ENCODE measurements at regions not wholly inside any gene's neighbourhood (a gene's known extent, or its start where the extent isn't known, plus 50 kb on each side); places are given as distances from the start of the nearest gene placed in this dataset.
"Not testable (repeated sequence)": the region's sequence is repeated elsewhere in the genome, so short reads cannot be mapped to it uniquely, and the experiment has no call there.

DNA sequence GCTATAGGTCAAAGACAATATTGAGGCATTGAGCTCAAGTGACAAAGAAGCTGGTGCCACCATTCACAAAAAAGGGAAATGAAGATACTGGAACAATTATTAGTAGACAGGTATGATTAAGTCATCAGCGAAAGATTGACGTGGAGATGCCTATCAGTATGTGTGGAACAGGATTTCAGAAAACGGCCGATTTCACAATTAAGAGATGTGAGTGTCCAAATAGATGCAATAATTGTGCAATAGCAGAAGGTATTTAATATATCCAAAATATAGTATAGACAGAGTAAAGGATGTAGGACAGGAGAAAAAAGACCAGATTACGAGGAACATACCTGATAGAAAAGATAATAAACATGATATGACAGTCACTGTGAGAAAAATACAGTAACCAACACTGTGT is 433.1 kb downstream of the C12orf50 start:
- H3K4me3 ChIP-seq (ENCODE audit: low read depth, low read length): no peak overlapping the region

DNA sequence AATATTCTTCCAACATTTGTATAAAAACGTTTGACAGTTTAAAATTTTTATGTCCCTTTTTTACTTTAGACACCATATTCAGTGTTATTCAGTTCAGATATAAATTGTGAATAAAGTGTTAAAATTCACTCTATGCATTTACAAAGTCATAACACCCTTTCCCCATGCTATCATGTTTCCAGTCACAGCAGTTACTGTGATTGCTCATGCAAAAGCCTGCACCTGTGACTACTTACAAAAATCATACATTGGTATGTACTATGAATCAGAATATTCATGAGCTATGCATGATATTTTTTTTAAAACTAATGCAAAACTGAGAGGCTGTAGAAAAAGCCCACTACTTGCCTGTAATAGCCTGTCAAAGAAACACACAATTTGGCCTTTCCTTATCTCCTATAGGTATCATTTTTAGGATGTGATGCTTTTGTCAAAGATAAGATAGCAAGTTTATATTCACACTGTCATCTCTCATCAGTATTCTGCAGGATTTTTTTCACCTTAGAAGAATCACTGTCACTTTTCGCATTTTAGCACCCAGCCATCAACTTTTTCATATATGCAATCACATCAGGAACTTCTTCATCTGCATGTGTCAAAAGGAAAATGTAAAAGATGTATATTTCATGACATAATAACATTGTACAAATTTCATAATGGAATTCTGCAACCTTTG is 443.2 kb downstream of the C12orf50 start:
- H3K4me3 ChIP-seq (ENCODE audit: low read depth, low read length): no peak overlapping the region

DNA sequence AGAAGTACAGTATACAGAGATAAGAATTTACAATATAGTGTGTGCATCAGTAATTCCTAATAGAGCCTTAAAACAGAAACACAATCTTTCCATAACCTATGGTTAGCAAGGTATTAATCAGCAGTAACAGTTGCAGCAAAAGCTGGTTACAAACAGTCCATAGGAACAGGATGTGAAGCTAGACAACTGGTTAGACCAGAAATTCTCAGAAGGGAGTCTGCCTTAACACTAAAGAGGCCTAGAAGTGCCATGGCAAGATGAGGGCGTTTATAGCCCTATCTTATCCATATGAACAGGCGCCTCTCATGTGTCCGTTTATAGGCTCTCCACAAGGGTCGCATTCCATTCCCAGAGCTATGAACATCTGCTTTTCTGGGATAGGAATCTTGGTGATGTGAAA is 450.1 kb downstream of the C12orf50 start:
- not testable (repeated sequence) for H3K4me3 ChIP-seq (ENCODE audit: low read depth, low read length)

DNA sequence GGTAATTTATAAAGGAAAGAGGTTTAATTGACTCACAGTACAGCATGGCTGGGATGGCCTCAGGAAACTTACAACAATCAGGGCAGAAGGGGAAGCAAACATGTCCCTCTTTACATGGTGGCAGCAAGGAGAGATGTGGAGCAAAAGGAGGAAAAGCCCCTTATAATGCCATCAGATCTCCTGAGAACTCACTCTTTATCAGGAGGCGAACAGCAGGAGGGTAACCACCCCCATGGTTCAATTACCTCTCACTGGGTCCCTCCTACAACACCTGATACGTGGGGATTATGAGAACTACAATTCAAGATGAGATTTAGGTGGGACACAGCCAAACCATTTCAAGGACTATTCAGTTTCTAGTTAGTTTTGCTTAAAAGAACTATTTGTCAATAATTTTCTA is 453.3 kb downstream of the C12orf50 start:
- H3K4me3 ChIP-seq (ENCODE audit: low read depth, low read length): no peak overlapping the region

DNA sequence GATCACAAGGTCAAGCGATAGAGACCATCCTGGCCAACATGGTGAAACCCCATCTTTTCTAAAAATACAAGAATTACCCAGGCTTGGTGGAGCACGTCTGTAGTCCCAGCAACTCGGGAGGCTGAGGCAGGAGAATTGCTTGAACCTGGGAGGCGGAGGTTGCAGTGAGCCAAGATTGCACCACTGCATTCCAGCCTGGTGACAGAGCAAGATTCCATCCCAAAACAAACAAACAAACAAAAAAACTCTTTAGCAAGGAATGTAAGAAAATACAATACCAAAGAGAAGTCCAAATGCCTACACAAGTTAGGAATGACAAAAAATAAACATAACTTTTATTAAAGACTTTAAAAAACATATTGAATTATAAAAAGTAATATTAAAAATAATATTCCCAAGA is 462.3 kb downstream of the C12orf50 start:
- H3K4me3 ChIP-seq (ENCODE audit: low read depth, low read length): not testable (repeated sequence)

DNA sequence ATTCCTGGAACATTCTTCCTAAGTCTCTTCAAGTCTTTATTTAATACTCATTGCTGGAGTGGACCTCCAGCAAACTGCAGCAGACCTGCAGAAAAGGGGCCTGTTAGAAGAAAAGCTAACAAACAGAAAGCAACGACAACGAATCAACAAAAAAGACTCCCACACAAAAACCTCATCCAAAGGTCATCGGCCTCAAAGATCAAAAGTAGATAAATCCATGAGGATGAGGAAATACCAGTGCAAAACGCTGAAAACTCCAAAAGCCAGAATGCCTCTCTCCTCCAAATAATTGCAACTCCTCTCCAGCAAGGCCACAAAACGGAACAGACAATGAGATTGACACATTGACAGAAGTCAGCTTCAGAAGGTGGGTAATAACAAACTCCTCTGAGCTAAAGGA is 472.2 kb downstream of the C12orf50 start:
- H3K4me3 ChIP-seq (ENCODE audit: low read depth, low read length): no peak overlapping the region

DNA sequence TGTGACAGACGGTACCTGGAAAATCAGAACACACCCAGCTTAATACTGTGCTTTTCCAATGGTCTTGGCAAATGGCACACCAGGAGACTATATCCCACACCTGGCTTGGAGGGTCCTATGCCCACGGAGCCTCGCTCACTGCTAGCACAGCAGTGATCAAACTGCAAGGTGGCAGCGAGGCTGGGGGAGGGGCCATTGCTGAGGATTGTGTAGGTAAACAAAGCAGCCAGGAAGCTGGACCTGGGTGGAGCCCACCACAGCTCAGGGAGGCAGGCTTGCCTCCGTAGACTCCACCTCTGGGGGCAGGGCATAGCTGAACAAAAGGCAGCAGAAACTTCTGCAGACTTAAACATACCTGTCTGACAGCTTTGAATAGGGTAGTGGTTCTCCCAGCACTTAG is 498.0 kb downstream of the C12orf50 start:
- H3K4me3 ChIP-seq (ENCODE audit: low read depth, low read length): not testable (repeated sequence)

DNA sequence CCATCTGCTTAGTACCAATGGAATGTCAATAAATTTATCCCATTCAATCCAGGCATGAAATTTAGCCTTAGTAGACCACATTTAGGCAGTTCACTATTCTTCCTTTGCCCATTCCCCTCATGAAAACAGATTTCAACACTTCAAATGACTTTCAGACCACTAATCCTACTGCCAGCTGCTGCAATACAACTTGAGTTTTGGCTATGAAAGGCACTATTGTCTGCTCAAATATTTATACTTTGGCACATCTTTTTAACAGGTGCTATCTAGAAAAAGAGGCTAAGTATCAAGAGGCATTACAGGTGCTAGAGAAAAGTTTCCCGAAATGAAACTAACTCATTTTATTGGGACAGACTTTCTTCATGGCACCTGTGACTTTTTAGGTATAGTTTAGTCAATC is 499.8 kb downstream of the C12orf50 start:
- H3K4me3 ChIP-seq (ENCODE audit: low read depth, low read length): no peak overlapping the region

DNA sequence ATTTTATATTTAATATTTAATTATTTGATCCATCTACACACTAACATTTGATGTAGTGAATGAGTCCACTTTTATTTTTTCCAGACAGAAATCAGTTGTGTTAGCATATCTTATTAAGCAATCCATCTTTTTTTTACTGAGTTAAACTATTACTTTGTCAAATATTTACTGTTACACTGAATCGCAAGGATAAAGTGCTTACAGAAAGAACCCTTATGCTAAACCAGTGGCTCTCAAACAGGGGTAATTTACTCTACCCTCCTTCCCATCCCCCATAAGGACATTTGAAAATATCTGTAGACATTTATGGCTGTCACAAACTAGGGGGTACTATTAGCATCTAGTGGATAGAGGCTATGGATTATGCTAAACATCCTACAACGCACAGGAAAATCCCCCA is 508.2 kb downstream of the C12orf50 start:
- H3K4me3 ChIP-seq (ENCODE audit: low read depth, low read length): no peak overlapping the region

DNA sequence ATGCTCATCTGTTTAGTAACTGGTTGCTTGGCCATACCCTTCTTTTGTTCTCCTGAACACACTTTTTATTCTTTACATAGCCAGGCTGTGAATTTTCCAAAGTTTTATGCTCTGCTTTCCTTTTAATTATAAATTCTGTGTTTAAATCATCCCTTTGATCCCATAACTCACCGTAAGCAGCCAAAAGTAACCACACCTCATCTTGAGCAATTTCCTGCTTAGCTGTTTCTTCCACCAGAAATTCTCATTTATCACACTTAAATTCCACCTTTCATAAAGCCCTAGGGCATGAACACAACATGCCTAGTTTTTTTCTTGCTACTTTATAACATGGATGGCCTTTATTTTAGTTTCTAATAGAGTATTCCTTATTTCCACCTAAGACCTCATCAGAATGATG is 510.7 kb downstream of the C12orf50 start:
- no peak overlapping the region for H3K4me3 ChIP-seq (ENCODE audit: low read depth, low read length)

DNA sequence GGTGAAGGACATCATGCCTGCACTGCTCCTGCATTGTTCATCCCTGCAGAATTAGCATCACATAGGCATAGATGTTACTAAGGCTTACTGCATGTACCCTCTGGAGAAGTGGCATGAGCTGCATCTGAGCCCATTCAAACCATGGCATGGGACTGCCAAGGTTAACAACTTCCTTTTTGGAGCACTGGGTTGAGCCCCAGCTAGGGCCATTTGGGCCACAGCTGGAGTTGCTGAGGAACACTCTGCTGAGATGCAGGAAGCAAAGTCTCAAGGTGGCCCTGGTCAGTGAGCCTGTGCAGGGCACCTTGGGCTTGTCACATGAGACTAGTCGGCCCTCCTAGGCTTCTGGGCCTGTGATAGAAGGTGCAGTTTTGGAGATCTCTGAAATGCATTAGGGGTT is 511.2 kb downstream of the C12orf50 start:
- H3K4me3 ChIP-seq (ENCODE audit: low read depth, low read length): no peak overlapping the region

DNA sequence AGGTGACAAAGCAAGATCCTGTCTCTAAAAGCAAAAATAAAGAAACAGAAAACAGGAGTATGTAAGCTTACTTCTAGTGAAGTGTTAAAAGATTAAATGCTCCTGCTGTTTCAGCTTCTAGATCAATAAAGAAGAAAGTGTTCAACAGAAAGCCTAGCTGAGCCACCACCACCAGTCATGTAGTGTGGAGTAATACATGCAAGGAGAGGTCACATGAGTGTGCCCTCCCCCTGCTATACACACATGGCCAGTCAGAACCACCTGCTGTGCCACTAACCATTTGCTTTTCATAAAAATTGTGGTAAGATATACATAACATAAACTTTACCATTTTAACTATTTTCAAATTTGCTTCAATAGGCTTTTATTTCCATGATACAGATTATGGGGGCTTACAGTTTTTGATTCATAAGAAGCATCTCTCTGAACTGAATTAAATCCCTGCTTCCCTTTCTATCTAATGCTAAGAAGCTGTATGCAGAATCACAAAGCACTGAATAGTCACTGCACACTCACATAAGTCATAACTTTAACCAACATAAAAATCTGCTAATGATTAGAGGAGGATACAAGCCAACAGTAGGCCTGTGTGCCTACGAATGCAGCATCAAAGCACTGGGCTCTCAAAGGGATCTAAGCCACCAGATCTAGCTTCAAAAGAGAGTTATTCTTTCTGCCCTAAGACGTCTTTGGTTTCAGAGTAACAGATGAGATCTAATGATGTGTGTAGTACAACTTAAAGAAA is 515.5 kb downstream of the C12orf50 start:
- H3K4me3 ChIP-seq (ENCODE audit: low read depth, low read length): no peak overlapping the region

DNA sequence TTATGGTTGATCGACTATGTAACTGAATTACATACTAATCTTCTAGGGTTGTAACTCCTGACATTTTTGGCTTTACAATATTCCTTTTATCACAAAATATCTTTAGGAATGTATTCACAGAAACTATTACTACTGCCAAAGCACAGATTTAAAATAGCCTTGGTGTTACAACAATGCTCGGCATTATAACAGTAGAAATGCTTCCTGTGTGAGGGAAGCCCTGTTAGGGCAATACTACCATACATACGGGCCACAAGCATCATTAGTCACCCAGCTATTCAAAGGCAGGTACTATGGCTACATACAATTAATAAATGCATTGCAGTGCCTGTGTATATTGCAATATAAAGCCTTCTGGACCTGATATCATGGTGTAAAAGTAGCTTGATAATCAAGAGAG is 517.8 kb downstream of the C12orf50 start:
- no peak overlapping the region for H3K4me3 ChIP-seq (ENCODE audit: low read depth, low read length)

DNA sequence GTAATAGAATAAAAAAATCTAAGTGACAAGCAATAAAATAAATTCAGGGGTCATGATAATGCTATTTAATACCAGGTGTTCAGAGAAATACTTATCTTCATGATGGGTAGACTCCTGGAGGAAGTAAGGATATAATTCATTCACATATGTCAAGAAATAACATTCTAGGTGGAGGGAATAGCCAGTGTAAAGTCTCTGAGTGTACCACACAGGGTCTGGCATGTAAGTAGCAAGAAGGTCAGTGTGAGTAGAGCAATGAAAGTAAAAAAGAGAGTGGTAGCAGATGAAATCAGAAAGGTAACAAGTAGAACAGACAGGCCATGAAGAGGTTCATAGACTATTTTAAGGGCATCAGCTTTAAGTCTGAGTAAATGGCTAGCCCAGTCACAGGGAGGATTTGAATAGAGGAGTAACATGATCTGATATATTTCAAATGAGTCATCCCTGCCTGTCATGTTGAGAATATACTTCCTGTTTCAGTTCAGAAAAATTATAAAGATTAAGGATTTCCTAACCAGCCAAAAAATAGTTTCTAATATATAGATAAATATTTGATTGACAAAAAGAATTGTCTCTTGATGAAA is 519.9 kb downstream of the C12orf50 start:
- no peak overlapping the region for H3K4me3 ChIP-seq (ENCODE audit: low read depth, low read length)

DNA sequence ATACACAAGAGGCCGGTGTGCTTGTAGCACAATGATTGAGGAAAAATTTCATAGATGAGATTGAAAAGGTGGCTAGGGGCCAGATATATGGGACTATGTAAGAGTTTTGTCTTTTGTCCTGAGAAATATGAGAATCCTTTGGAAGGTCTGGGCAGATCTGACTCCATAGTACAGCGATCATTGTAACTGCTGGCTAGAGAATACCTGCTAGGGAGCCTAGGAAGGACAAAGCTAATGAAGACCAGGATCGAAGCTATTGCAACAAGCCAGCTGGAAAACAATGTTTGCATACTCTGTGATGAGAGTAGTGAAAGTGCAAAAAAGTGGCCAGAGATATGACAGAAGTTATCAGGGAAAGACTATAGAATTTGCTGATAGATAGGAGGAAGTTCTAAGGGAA is 537.6 kb downstream of the C12orf50 start:
- H3K4me3 ChIP-seq (ENCODE audit: low read depth, low read length): no peak overlapping the region

DNA sequence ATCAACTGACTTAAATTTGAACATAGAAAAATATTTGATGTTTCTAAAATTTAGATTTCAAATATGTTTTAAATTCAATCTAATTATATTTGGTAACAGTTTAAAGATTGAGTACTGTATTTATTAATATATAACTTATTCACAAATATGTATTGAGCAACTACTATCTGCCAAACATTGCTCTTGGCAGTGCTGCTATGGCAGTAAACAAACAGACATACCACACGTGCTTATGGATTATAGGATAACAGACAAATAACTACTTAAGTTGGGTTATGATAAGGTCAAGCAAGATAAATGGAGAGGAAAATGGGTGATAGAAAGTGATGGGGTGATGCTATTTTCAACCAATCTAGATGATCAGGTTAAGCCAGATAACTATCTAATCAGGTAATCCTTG is 538.1 kb downstream of the C12orf50 start:
- no peak overlapping the region for H3K4me3 ChIP-seq (ENCODE audit: low read depth, low read length)

DNA sequence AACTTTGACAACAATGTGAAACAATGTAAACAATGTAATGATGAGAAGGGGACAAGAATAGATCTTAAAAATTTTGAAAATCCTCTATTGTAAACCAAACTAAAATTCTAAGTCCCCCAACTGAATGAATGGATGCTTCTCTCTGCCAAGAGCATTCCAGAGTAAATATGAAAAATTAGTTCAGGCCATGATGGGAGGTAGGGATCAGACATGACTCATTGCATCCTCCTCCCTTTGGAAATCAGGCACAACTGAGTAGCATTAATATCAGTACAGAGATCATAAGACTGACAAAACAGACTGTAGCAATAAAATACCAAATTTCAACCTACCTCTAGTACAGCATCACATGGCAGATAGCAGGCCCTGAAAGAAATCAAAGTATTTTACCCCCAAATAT is 559.9 kb downstream of the C12orf50 start:
- no peak overlapping the region for H3K4me3 ChIP-seq (ENCODE audit: low read depth, low read length)

DNA sequence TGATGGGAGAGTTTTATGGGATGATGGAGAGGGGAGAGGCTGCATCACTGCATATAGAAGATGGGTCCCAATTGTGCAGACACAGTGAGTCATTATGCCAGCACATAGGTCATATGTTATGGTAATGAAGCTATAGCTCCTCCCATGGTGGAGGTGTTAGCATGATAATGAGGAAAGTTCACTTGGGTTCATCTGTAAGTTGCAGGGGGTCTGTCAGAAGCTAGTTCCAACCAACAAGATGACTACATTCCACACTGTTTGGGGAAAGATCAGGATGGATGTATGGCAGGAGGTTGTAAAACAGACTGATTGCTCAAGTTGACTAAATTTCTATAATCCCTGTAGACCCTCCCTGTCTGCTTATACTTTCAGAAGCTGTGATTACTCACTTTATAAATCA is 561.3 kb downstream of the C12orf50 start:
- H3K4me3 ChIP-seq (ENCODE audit: low read depth, low read length): no peak overlapping the region

DNA sequence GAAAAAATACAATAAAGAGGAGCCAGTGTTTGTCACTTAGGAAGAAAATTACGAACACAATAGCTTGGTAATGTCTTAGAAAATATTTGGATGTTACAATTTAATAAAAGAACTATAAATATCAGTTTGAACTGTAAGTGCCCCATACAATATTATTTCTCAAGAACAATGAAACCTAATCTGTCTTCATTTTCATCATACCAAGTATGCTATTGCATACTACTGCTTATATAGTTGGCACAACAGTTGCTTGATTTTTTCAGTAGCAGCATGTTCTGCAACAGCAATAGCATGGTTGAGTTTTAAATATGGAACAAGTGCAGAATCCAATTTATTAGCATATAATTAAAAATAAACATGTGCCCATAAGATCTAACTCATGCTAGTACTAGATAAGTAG is 564.6 kb downstream of the C12orf50 start:
- no peak overlapping the region for H3K4me3 ChIP-seq (ENCODE audit: low read depth, low read length)

DNA sequence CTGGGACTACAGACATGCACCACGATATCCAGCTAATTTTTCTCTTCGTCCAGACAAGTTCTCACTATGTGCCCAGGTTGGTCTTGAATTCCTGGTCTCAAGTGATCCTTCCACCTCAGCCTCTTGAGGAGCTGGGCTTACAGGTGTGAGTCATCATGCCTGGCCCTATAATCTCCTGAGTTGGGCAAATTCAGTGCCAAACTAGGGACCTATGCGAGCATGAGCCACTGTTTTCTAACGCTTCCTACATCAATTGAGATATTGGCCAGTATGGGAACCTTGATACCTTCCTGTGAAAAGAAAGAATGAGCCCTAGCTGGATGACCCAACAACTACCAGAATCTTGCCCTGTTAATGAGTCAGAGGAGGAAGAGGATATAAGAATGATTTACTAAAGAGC is 585.2 kb downstream of the C12orf50 start:
- no peak overlapping the region for H3K4me3 ChIP-seq (ENCODE audit: low read depth, low read length)

DNA sequence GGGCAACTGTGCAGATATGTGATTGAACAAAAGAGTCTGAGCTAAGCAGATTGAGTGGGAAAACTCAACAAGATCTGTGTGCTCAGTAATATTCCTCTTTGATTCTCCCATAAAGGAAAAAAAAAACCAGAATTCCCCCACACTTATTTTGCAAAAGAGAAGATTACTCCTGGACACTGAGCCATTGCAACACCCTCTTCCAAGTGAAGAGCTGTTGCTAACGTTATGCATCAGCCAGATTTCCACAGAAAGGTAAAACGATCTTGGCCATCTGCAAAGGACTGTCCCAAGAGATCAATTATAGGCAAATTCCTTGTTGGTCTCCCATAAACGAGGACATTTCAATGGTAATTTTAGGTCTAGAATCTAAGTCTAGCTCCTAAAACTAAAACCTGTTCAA is 587.7 kb downstream of the C12orf50 start:
- no peak overlapping the region for H3K4me3 ChIP-seq (ENCODE audit: low read depth, low read length)

DNA sequence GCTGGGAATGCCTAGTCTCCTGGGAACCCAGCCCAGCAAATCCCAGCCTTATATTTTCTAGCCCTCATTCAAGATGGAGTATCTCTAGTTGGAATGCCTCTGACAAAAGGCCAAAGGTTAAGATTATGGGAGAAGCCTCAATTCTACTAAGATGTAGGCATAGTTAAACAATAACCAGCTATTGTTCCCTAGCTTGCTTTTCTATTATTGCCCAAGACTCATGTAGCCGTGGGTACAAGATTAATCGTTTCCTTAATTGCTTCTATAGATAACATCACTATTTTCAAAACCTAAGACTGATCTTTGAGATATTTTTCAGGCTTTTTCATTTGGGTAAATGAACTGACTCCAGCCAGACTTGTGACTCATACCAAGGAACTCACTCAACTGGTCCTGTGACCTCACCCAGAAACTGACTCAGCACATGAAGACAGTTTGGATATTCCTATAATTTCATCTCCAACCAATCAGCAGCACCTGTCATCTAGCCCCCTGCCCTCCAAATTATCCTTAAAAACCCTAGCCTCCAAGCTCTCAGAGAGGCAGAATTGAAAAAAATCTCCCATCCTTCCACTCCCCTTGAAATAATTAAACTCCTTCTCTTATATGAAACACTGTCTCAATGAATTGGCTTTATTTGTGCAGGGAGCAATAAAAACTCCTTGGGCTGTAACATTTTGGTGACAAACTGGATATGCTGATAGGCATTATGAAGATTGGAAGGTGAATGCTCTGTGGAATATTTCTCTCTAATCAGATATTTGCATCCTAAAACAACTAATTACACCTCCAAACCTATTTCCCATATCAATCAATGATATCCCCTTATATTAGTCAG is 589.0 kb downstream of the C12orf50 start:
- no peak overlapping the region for H3K4me3 ChIP-seq (ENCODE audit: low read depth, low read length)

Measured in iPS-11a (cell line).